ENCODE measurements at regions not wholly inside any gene's neighbourhood (a gene's known extent, or its start where the extent isn't known, plus 50 kb on each side); places are given as distances from the start of the nearest gene placed in this dataset.

GRCh38 chr17:22654447-22654846 is 962.1 kb downstream of the KCNJ18 start:
- no peak for TF ChIP-seq CTCF (conservative IDR thresholded peaks at IDR 0.05; ENCODE audit: low read depth, low read length)
- DNase-seq (ENCODE audit: low read depth), result no peak
- no peak overlapping the region for H3K4me3 ChIP-seq (ENCODE audit: low read depth, low read length)

GRCh38 chr17:22669721-22670120 is 977.4 kb downstream of the KCNJ18 start:
- TF ChIP-seq CTCF (conservative IDR thresholded peaks at IDR 0.05; ENCODE audit: low read depth, low read length), result no peak
- no peak for DNase-seq (ENCODE audit: low read depth)
- no peak overlapping the region for H3K4me3 ChIP-seq (ENCODE audit: low read depth, low read length)

DNA sequence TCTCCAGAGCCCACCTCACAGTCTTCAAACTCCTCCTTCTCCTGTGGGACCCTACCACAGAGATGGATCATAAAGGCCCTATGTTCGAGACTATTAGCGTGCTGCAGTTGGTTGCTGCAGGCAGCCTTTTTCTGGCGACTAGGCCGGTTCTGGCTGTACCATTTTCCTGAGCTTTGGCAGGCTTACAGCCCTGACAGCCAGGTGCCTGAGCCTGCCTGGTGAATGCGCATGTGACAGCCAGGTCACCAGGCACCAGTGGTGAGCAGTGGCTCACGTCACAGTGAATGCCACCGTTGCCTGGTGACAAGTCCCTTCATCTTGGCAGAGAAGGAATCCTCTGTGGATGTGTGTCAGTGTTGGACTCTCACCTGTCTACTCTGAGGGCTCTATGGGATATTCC is 978.8 kb downstream of the KCNJ18 start:
- DNase-seq (ENCODE audit: low read depth), result no peak
- H3K4me3 ChIP-seq (ENCODE audit: low read depth, low read length), result no peak overlapping the region
- no peak for TF ChIP-seq CTCF (conservative IDR thresholded peaks at IDR 0.05; ENCODE audit: low read depth, low read length)

- H3K4me3 ChIP-seq (ENCODE audit: low read depth, low read length), result no peak overlapping the region
- no peak for TF ChIP-seq CTCF (conservative IDR thresholded peaks at IDR 0.05; ENCODE audit: low read depth, low read length)
- no peak for DNase-seq (ENCODE audit: low read depth)
These were observed 999.9 kb downstream of the KCNJ18 start for GRCh38 chr17:22692066-22692805.

- DNase-seq (ENCODE audit: low read depth), result no peak
- no peak overlapping the region for H3K4me3 ChIP-seq (ENCODE audit: low read depth, low read length)
- TF ChIP-seq CTCF (conservative IDR thresholded peaks at IDR 0.05; ENCODE audit: low read depth, low read length), result no peak
These were observed 1000.5 kb downstream of the KCNJ18 start for GRCh38 chr17:22692806-22693171.

- TF ChIP-seq CTCF (conservative IDR thresholded peaks at IDR 0.05; ENCODE audit: low read depth, low read length), result no peak
- no peak for DNase-seq (ENCODE audit: low read depth)
- no peak overlapping the region for H3K4me3 ChIP-seq (ENCODE audit: low read depth, low read length)
These were observed 1002.3 kb downstream of the KCNJ18 start for GRCh38 chr17:22694362-22695227.

All from epithelial cell of proximal tubule (primary cell).